Mesothelial cell of epicardium (in vitro differentiated cells): ENCODE measurements at regions not wholly inside any gene's neighbourhood (a gene's known extent, or its start where the extent isn't known, plus 50 kb on each side); places are given as distances from the start of the nearest gene placed in this dataset.

Experiments
- DNase-seq, 2 experiments: peaks; one replicate each; pipeline ENCODE4 v3.0.0; 2021; ENCODE audit warnings: low spot score in 2 of 2; ENCODE audit not compliant: unreplicated experiment in 2 of 2
- H3K27ac Mint-ChIP-seq: 2 replicates; pipeline ENCODE4 v1.8.0; 2021; ENCODE audit warnings: mixed read lengths
- H3K27me3 Mint-ChIP-seq: 2 replicates; pipeline ENCODE4 v1.8.0; 2021; ENCODE audit warnings: low read depth, mixed read lengths
- H3K36me3 Mint-ChIP-seq: 2 replicates; pipeline ENCODE4 v1.8.0; 2021; ENCODE audit warnings: mixed read lengths
- H3K4me1 Mint-ChIP-seq: 2 replicates; pipeline ENCODE4 v1.8.0; 2021; ENCODE audit warnings: mixed read lengths
- H3K4me3 Mint-ChIP-seq: 2 replicates; pipeline ENCODE4 v1.8.0; 2021; ENCODE audit warnings: mild to moderate bottlenecking, moderate library complexity, mixed read lengths
- H3K9me3 Mint-ChIP-seq: 2 replicates; pipeline ENCODE4 v1.8.0; 2021; ENCODE audit warnings: mixed read lengths
- TF ChIP-seq, protein P1 (sequence below): fragments of 200-600 bp; sonication (generic); IDR thresholded peaks from one replicate; pipeline ENCODE4 v1.5.0; 2021; ENCODE audit warnings: antibody characterized with exemption; ENCODE audit not compliant: unreplicated experiment

DNA sequence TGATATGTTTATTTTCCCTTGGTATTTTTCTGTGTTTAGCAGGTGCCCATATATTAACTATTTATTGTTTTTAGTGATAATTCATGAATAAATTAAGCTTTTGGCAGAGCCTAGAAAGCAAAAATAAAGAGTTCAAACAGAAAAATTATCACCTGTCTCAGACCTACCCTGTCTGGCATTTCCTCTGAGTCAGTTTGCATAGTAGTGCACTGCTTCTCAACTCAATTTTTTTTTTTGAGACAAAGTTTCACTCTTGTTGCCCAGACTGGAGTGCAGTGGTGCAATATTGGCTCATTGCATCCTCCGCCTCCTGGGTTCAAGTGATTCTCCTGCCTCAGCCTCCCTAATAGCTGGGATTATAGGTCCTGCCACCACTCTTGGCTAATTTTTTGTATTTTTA lies 793.9 kb downstream of the SUCLG1 start:
- peaks cover 4% of the 10 kb centered on the region for H3K9me3 Mint-ChIP-seq
- H3K4me3 Mint-ChIP-seq: no peak overlapping the region
- H3K27me3 Mint-ChIP-seq: no peaks in the 10 kb centered on the region
- H3K27ac Mint-ChIP-seq: no peak overlapping the region
- H3K4me1 Mint-ChIP-seq: no peaks in the 10 kb centered on the region
- TF ChIP-seq, protein P1, sequence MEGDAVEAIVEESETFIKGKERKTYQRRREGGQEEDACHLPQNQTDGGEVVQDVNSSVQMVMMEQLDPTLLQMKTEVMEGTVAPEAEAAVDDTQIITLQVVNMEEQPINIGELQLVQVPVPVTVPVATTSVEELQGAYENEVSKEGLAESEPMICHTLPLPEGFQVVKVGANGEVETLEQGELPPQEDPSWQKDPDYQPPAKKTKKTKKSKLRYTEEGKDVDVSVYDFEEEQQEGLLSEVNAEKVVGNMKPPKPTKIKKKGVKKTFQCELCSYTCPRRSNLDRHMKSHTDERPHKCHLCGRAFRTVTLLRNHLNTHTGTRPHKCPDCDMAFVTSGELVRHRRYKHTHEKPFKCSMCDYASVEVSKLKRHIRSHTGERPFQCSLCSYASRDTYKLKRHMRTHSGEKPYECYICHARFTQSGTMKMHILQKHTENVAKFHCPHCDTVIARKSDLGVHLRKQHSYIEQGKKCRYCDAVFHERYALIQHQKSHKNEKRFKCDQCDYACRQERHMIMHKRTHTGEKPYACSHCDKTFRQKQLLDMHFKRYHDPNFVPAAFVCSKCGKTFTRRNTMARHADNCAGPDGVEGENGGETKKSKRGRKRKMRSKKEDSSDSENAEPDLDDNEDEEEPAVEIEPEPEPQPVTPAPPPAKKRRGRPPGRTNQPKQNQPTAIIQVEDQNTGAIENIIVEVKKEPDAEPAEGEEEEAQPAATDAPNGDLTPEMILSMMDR: no peak
- DNase-seq: no peak
- no peaks in the 10 kb centered on the region for H3K36me3 Mint-ChIP-seq

DNA sequence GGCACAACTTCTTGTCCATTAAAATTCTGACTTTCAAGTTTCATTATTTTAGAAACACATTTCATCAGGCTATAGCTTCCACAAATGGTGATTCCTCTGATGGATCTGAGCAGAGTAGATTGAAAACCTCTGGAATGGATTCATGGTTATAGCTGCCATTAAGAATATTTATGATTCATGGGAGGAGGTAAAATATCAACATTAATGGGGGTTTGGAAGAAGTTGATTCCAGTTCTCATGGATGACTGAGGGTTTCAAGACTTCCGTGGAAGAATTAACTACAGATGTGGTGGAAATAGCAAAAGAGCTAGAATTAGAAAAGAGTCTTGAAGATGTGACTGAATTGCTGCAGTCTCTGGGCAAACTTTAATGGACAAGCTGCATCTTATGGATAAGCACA lies 797.4 kb downstream of the SUCLG1 start:
- H3K4me3 Mint-ChIP-seq: no peak overlapping the region
- no peaks in the 10 kb centered on the region for H3K4me1 Mint-ChIP-seq
- H3K27ac Mint-ChIP-seq: no peak overlapping the region
- H3K36me3 Mint-ChIP-seq: no peaks in the 10 kb centered on the region
- DNase-seq: no peak
- TF ChIP-seq, protein P1: no peak
- H3K27me3 Mint-ChIP-seq: no peaks in the 10 kb centered on the region
- peaks cover 4% of the 10 kb centered on the region for H3K9me3 Mint-ChIP-seq

DNA sequence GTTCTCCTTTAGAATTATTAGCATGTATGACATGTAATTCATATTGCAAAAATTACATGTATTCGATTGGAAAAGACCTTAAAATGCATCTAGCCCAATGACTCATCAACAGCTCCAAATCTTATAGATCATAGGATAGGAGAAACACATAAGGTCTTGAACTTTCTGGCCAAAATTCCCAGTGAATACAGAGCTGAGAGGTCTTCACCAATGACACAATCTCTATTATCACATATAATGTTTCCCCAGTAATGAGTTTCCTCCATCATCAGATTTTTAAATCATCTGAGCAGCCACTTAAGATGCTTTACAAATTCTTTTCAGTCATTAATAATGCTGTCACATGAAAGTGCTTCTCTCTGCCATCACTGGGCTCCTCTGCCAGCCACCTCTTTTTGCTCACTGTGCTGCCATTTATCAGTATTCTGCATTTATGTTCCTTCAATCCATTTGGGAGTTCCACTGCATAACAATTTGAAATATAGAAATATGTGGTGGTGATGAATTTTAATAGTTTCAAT lies 804.9 kb downstream of the SUCLG1 start:
- Mint-ChIP-seq H3K27me3 (no peaks in the 10 kb centered on the region), H3K4me3 (no peak overlapping the region), H3K27ac (no peak overlapping the region)

DNA sequence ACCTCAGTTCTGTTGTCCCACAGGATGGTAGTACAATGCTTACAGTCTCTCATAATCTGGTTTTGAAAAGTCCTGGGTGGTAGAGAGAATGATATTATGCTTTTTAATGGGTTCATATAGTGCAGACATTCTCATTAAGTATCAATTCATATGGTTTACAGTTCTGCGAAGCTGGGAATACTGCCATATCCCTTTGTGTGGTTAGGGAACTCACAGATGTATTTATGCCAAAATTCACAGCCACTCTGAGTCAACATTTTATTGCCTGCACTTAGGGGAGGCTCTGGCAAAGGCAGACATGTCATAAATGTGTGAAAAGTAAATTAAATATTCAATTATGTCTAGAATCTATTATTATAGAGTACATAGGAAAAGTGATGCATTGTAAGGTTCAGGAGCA lies 808.2 kb downstream of the SUCLG1 start:
- DNase-seq: no peak
- H3K27me3 Mint-ChIP-seq: no peaks in the 10 kb centered on the region
- no peak overlapping the region for H3K27ac Mint-ChIP-seq
- no peaks in the 10 kb centered on the region for H3K4me1 Mint-ChIP-seq
- no peak overlapping the region for H3K4me3 Mint-ChIP-seq
- no peaks in the 10 kb centered on the region for H3K36me3 Mint-ChIP-seq
- TF ChIP-seq, protein P1: no peak
- H3K9me3 Mint-ChIP-seq: no peaks in the 10 kb centered on the region

More for the DNA sequence above, 804.9 kb downstream of the SUCLG1 start:
- Mint-ChIP-seq H3K9me3 (no peaks in the 10 kb centered on the region), H3K4me1 (no peaks in the 10 kb centered on the region), H3K36me3 (no peaks in the 10 kb centered on the region)
- TF ChIP-seq, protein P1: no peak
- DNase-seq: no peak

DNA sequence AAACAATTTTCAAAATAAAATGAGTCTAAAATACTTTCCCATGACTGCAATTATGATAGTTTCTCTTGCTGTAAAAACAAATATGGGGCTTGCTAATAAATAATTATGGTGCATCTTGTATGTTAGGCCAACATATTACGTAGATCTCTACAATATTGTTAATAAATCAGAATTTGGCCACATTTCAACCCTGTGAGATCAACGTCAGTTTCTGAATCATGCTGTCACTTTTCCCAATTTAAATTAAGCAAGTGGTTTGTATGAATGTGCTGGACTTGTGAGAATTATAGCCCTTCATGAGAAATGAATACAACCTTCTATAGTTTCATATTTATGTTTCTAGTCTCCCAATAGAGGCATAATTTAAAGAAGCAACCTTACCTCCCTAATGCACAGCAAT lies 808.9 kb downstream of the SUCLG1 start:
- Mint-ChIP-seq H3K9me3 (no peaks in the 10 kb centered on the region), H3K27ac (no peak overlapping the region), H3K36me3 (no peaks in the 10 kb centered on the region), H3K4me1 (no peaks in the 10 kb centered on the region), H3K4me3 (no peak overlapping the region), H3K27me3 (no peaks in the 10 kb centered on the region)
- TF ChIP-seq, protein P1: no peak
- DNase-seq: no peak

DNA sequence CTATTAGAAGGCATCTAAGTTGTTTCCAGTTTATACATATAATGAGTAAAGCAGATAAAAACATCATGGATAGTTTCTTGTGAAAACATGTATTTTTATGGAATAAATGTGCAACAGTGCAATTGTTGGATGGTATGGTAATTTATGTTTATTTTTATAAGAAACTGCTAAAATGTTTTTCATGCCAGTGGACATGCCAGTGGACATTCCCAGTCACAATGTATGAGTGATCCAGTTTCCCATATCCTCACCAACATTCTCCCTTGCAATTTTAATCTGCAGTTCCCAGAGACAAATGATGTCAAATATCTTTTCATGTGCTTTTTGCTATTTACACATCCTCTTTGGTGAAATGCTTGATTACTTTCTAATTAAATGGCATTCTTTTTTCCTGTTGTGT lies 818.6 kb downstream of the SUCLG1 start:
- Mint-ChIP-seq H3K9me3 (no peaks in the 10 kb centered on the region), H3K4me1 (no peaks in the 10 kb centered on the region), H3K36me3 (no peaks in the 10 kb centered on the region), H3K4me3 (no peak overlapping the region), H3K27ac (no peak overlapping the region), H3K27me3 (no peaks in the 10 kb centered on the region)
- TF ChIP-seq, protein P1: no peak
- no peak for DNase-seq
